Breast epithelium (tissue), 3 donors: ENCODE measurements at regions not wholly inside any gene's neighbourhood (a gene's known extent, or its start where the extent isn't known, plus 50 kb on each side); places are given as distances from the start of the nearest gene placed in this dataset.

Experiments used
- CTCF ChIP-seq, 3 donors: fragments of 450-650 bp; IDR thresholded peaks; one replicate each; pipeline ENCODE4 v1.5.1; 2016 to 2017; ENCODE audit warnings: antibody characterized with exemption in 3 of 3, mild to moderate bottlenecking in 3 of 3, moderate library complexity in 3 of 3
- POLR2A ChIP-seq: fragments of 450-650 bp; IDR thresholded peaks from one replicate; pipeline ENCODE4 v1.6.1; 2016; ENCODE audit warnings: antibody characterized with exemption, mild to moderate bottlenecking, moderate library complexity
- POLR2AphosphoS5 ChIP-seq, 3 donors: sonication (generic); formaldehyde crosslinking; IDR thresholded peaks; one replicate each; pipeline ENCODE4 v1.6.1; 2017; ENCODE audit warnings: antibody characterized with exemption in 3 of 3

- no peak for TF ChIP-seq CTCF (IDR thresholded peaks at IDR 0.05)
- no peak for TF ChIP-seq POLR2A
- no peak for TF ChIP-seq POLR2AphosphoS5 (IDR thresholded peaks at IDR 0.05)
Measured at GRCh38 chr1:194387531-194387930, 1201.1 kb upstream of the B3GALT2 start.
